Colonic mucosa (tissue), 4 donors: ENCODE measurements at regions not wholly inside any gene's neighbourhood (a gene's known extent, or its start where the extent isn't known, plus 50 kb on each side); places are given as distances from the start of the nearest gene placed in this dataset.

Experiments
- DNase-seq: peaks from one replicate; pipeline ENCODE4 v3.0.0-alpha.2; 2020
- H3K27ac ChIP-seq: fragments of 200-600 bp; one replicate; pipeline ENCODE4 v1.8.0; 2021
- H3K27me3 ChIP-seq: fragments of 200-600 bp; one replicate; pipeline ENCODE4 v1.8.0; 2021
- H3K36me3 ChIP-seq: fragments of 200-600 bp; one replicate; pipeline ENCODE4 v1.8.0; 2021
- H3K4me1 ChIP-seq: fragments of 200-600 bp; one replicate; pipeline ENCODE4 v1.8.0; 2021; ENCODE audit warnings: mild to moderate bottlenecking
- H3K4me3 ChIP-seq: fragments of 200-600 bp; one replicate; pipeline ENCODE4 v1.8.0; 2021
- H3K9ac ChIP-seq, 2 donors: one replicate each; pipeline ENCODE4 v1.7.0; 2013; ENCODE audit warnings: control low read depth in 2 of 2, low read depth in 2 of 2, low read length in 2 of 2
- H3K9me3 ChIP-seq: fragments of 200-600 bp; one replicate; pipeline ENCODE4 v1.8.0; 2021
- CTCF ChIP-seq: fragments of 200-600 bp; IDR thresholded peaks from one replicate; pipeline ENCODE4 v1.8.0; 2022; ENCODE audit warnings: antibody characterized with exemption, mild to moderate bottlenecking
- intact Hi-C: fragments of 100-400 bp; cut with DNase I; formaldehyde crosslinking; loops from one replicate; pipeline ENCODE4 v1.14.1; 2022
- donor health status: healthy.
- donor health status: DM: no; HTN: no; CAD: no.
- donor health status: DM: no; HTN: no; CAD: no.

- H3K27me3 ChIP-seq, result no peaks in the 10 kb centered on the region
- no peak for DNase-seq
- TF ChIP-seq CTCF, result no peak
- no peak overlapping the region for H3K4me3 ChIP-seq
- no peak overlapping the region for H3K27ac ChIP-seq
- H3K9me3 ChIP-seq, result no peaks in the 10 kb centered on the region
- intact Hi-C loops, result no loop called here
- H3K4me1 ChIP-seq, result no peaks in the 10 kb centered on the region
- H3K9ac ChIP-seq, result no peak overlapping the region
- H3K36me3 ChIP-seq, result no peaks in the 10 kb centered on the region
Observed at GRCh38 chr6:132204591-132204990, 196.7 kb downstream of the MOXD1 start.

DNA sequence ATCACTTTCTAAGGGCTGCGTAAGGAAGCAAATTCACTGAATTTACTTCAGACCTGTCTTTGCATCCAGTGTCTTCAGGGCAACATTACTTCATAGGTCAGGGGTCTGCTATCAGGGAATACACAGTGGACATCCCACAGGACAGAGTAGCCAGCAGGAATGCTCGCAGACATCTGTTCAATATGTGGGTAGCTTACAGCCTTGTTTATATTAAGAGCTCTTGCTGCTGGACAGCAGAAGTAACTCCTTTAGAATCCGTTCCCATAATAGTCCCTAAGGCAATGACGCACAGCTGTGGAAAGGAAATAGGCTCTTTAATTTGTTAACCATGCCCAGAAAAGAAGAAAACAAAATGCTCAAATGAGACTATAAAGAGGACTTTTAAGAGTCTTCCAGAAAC is 198.7 kb downstream of the MOXD1 start:
- H3K9me3 ChIP-seq, result no peaks in the 10 kb centered on the region
- H3K9ac ChIP-seq, result no peak overlapping the region
- no peak for DNase-seq
- H3K4me3 ChIP-seq, result no peak overlapping the region
- intact Hi-C loops, result no loop called here
- no peaks in the 10 kb centered on the region for H3K36me3 ChIP-seq
- no peak for TF ChIP-seq CTCF
- no peaks in the 10 kb centered on the region for H3K4me1 ChIP-seq
- H3K27ac ChIP-seq, result peak overlapping the region; percentile 14
- H3K27me3 ChIP-seq, result no peaks in the 10 kb centered on the region

GRCh38 chr6:132199343-132199742 is 201.9 kb downstream of the MOXD1 start:
- intact Hi-C loops, result no loop called here
- H3K27ac ChIP-seq, result no peak overlapping the region
- no peaks in the 10 kb centered on the region for H3K4me1 ChIP-seq
- no peaks in the 10 kb centered on the region for H3K9me3 ChIP-seq
- no peak overlapping the region for H3K4me3 ChIP-seq
- H3K9ac ChIP-seq, result no peak overlapping the region
- no peak for TF ChIP-seq CTCF
- no peak for DNase-seq
- H3K36me3 ChIP-seq, result no peaks in the 10 kb centered on the region
- no peaks in the 10 kb centered on the region for H3K27me3 ChIP-seq

DNA sequence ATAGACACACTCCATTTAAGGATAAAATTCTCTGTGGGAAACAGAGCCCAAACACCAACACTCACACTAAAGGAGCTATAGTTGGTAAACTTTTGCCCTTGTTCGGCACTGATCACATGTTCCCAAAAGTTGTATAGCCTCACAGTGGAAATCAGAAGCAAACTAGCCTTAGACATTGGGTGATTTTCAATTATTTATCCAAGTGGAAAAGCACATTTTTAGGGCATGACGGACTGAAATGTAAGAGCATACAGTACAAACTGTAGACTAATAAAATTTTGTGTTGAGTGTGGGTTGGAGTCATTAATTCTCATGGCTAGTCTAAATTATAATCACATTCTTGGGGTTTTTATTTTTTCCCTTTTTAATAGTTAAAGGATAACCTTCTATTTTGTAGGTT is 202.4 kb downstream of the MOXD1 start:
- no peaks in the 10 kb centered on the region for H3K9me3 ChIP-seq
- no peaks in the 10 kb centered on the region for H3K4me1 ChIP-seq
- H3K27ac ChIP-seq, result no peak overlapping the region
- no peak for TF ChIP-seq CTCF
- no peak overlapping the region for H3K9ac ChIP-seq
- intact Hi-C loops, result no loop called here
- no peaks in the 10 kb centered on the region for H3K36me3 ChIP-seq
- H3K27me3 ChIP-seq, result no peaks in the 10 kb centered on the region
- DNase-seq, result no peak
- H3K4me3 ChIP-seq, result no peak overlapping the region

DNA sequence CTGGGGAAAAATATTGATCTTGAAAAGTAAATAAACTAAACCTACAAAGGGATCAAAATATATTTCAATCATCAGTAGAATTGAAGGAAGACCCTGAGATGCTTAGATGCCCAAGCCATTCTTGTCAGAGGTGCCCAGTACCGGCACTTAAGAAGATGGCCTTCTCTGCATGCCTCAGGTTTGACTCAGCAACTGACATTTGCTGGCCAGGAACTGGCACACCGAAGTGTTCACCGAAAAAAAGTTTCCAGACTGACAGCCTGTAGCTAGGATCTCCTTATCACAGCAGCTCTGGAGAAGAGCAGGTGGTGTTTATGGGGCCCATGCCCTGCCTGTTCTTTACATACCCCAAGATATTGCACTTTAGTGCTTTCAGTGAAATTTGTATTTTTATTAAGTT is 203.2 kb downstream of the MOXD1 start:
- H3K9me3 ChIP-seq, result no peaks in the 10 kb centered on the region
- no peaks in the 10 kb centered on the region for H3K36me3 ChIP-seq
- intact Hi-C loops, result no loop called here
- H3K27me3 ChIP-seq, result no peaks in the 10 kb centered on the region
- H3K4me1 ChIP-seq, result no peaks in the 10 kb centered on the region
- no peak overlapping the region for H3K4me3 ChIP-seq
- no peak overlapping the region for H3K27ac ChIP-seq
- no peak overlapping the region for H3K9ac ChIP-seq
- no peak for DNase-seq
- TF ChIP-seq CTCF, result no peak

- TF ChIP-seq CTCF, result no peak
- Histone ChIP-seq H3K27me3 (no peaks in the 10 kb centered on the region), H3K4me3 (no peak overlapping the region), H3K27ac (no peak overlapping the region), H3K9me3 (no peaks in the 10 kb centered on the region), H3K4me1 (no peaks in the 10 kb centered on the region), H3K36me3 (no peaks in the 10 kb centered on the region), H3K9ac (no peak overlapping the region)
- intact Hi-C loops, result no loop called here
- DNase-seq, result no peak
Observed at GRCh38 chr6:132194529-132194928, 206.7 kb downstream of the MOXD1 start.
